CD8-positive, alpha-beta memory T cell (primary cell): ENCODE measurements at regions not wholly inside any gene's neighbourhood (a gene's known extent, or its start where the extent isn't known, plus 50 kb on each side); places are given as distances from the start of the nearest gene placed in this dataset.

ENCODE experiments used
- CTCF ChIA-PET: fragments of 350-600 bp; sonication (Branson Sonifier 250); formaldehyde crosslinking; loops from one replicate; lab custom pipeline; 2021; ENCODE audit warnings: antibody characterized with exemption; lab: Charles Lee
- POLR2A ChIA-PET: fragments of 350-600 bp; sonication (Branson Sonifier 250); formaldehyde crosslinking; loops from one replicate; lab custom pipeline; 2021; ENCODE audit warnings: antibody characterized with exemption; lab: Charles Lee
- DNase-seq, 5 donors: peaks; one replicate each; pipeline versions ENCODE4 v3.0.0 to v3.0.0-alpha.2; 2020 to 2022; ENCODE audit warnings: mixed read lengths in 1 of 5
- H3K27ac ChIP-seq: one replicate; pipeline ENCODE4 v1.7.0; 2013; ENCODE audit warnings: low read depth, mild to moderate bottlenecking, low read length, moderate library complexity
- H3K27me3 ChIP-seq: 2 replicates; pipeline ENCODE4 v1.7.0; 2013; ENCODE audit warnings: low read length, mild to moderate bottlenecking; ENCODE audit not compliant: insufficient read depth, poor library complexity, severe bottlenecking
- H3K36me3 ChIP-seq: 2 replicates; pipeline ENCODE4 v1.7.0; 2013; ENCODE audit warnings: mild to moderate bottlenecking, low read length, moderate library complexity; ENCODE audit not compliant: insufficient read depth
- H3K4me1 ChIP-seq: 2 replicates; pipeline ENCODE4 v1.7.0; 2013; ENCODE audit warnings: mild to moderate bottlenecking, low read length, moderate library complexity; ENCODE audit not compliant: insufficient read depth
- H3K4me3 ChIP-seq: 2 replicates; pipeline ENCODE4 v1.7.0; 2013; ENCODE audit warnings: mild to moderate bottlenecking, low read length
- H3K9me3 ChIP-seq: 2 replicates; pipeline ENCODE4 v1.7.0; 2013; ENCODE audit warnings: mild to moderate bottlenecking, low read length
- H3K27ac Mint-ChIP-seq, 8 donors: one replicate each; pipeline ENCODE4 v1.8.0; 2020 to 2021; ENCODE audit warnings: mixed read lengths in 8 of 8, mild to moderate bottlenecking in 6 of 8, inconsistent platforms in 3 of 8, moderate library complexity in 3 of 8
- H3K27me3 Mint-ChIP-seq, 2 donors: one replicate each; pipeline ENCODE4 v1.8.0; 2020 to 2021; ENCODE audit warnings: mixed read lengths in 2 of 2, mild to moderate bottlenecking in 1 of 2, moderate library complexity in 1 of 2
- H3K36me3 Mint-ChIP-seq, 3 donors: one replicate each; pipeline ENCODE4 v1.8.0; 2020 to 2021; ENCODE audit warnings: mixed read lengths in 3 of 3, inconsistent platforms in 1 of 3, mild to moderate bottlenecking in 1 of 3
- H3K4me1 Mint-ChIP-seq, 3 donors: one replicate each; pipeline ENCODE4 v1.8.0; 2020 to 2021; ENCODE audit warnings: mixed read lengths in 3 of 3, inconsistent platforms in 1 of 3, mild to moderate bottlenecking in 1 of 3
- H3K4me3 Mint-ChIP-seq, 7 donors: one replicate each; pipeline ENCODE4 v1.8.0; 2020 to 2021; ENCODE audit warnings: mixed read lengths in 7 of 7, mild to moderate bottlenecking in 6 of 7, moderate library complexity in 4 of 7, inconsistent platforms in 2 of 7
- H3K9me3 Mint-ChIP-seq, 5 donors: one replicate each; pipeline ENCODE4 v1.8.0; 2020 to 2022; ENCODE audit warnings: mixed read lengths in 5 of 5, mild to moderate bottlenecking in 3 of 5, moderate library complexity in 2 of 5, inconsistent platforms in 1 of 5

DNA sequence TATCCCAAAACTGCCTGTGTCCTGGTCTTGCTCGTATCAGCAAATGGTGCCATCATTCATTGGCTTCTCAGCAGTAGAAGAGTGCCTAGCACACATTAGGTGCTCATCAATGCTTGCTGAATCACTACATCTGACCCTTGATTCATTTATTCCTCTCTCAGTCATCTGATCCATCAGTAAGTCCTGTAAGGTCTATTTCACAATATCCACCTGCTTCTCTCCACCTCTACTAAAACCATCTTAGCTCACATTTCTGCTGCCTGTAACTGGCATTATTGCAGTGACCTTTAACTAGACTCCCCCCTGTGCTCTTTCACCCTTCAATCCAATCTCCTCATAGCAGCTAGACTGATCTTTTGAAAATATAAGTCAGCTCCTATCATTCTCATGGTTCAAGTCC is 387.6 kb upstream of the SPRED2 start:
- H3K9me3 Mint-ChIP-seq: peaks cover 0 to 3% (median 0%) of the 10 kb centered on the region in 5 donors
- no peak overlapping the region for H3K4me3 ChIP-seq
- H3K27ac ChIP-seq: peak overlapping the region; percentile 49
- no peaks in the 10 kb centered on the region for H3K27me3 ChIP-seq
- H3K36me3 Mint-ChIP-seq: no peaks in the 10 kb centered on the region
- POLR2A ChIA-PET: no interaction called here
- CTCF ChIA-PET: no interaction called here
- H3K9me3 ChIP-seq: no peaks in the 10 kb centered on the region
- H3K27ac Mint-ChIP-seq: no peak overlapping the region
- no peak for DNase-seq
- no peaks in the 10 kb centered on the region for H3K27me3 Mint-ChIP-seq
- H3K4me1 ChIP-seq: no peaks in the 10 kb centered on the region
- no peak overlapping the region for H3K4me3 Mint-ChIP-seq
- no peaks in the 10 kb centered on the region for H3K36me3 ChIP-seq
- H3K4me1 Mint-ChIP-seq: no peaks in the 10 kb centered on the region

DNA sequence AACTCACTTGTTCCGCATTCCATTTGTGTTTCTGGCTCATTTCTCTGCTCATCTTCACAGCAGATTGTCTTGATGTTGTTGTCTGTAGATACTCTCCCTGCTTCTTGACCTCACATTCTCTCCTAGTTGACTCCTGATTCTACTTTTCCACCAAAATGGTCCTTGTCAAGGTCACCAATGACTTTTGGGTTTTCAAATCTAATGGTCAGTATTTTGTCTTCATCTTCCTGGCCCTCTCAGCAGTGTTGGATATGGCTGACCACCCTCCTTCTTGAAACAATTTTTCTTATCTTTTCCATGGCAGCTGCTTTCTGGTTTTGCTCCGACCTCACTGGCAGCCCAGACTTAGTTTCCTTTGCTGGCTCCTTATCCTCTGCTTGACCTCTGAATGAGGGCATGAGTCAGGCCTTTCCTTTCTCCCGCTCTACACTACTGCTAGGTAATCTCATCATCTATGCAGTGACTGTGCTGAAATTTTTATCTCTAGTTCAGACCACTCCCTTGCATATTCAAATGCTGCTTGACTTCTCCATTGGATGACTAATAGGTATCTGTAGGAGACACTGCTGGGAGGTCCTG is 386.6 kb upstream of the SPRED2 start:
- no peaks in the 10 kb centered on the region for H3K4me1 Mint-ChIP-seq
- Histone ChIP-seq H3K27ac (peak overlapping the region; percentile 49), H3K27me3 (no peaks in the 10 kb centered on the region), H3K4me1 (no peaks in the 10 kb centered on the region), H3K4me3 (no peak overlapping the region), H3K9me3 (no peaks in the 10 kb centered on the region), H3K36me3 (no peaks in the 10 kb centered on the region)
- peaks cover 0 to 6% (median 0%) of the 10 kb centered on the region in 5 donors for H3K9me3 Mint-ChIP-seq
- ChIA-PET POLR2A (no interaction called here), CTCF (no interaction called here)
- no peak overlapping the region for H3K27ac Mint-ChIP-seq
- H3K27me3 Mint-ChIP-seq: no peaks in the 10 kb centered on the region
- H3K36me3 Mint-ChIP-seq: no peaks in the 10 kb centered on the region
- DNase-seq: no peak
- no peak overlapping the region for H3K4me3 Mint-ChIP-seq

DNA sequence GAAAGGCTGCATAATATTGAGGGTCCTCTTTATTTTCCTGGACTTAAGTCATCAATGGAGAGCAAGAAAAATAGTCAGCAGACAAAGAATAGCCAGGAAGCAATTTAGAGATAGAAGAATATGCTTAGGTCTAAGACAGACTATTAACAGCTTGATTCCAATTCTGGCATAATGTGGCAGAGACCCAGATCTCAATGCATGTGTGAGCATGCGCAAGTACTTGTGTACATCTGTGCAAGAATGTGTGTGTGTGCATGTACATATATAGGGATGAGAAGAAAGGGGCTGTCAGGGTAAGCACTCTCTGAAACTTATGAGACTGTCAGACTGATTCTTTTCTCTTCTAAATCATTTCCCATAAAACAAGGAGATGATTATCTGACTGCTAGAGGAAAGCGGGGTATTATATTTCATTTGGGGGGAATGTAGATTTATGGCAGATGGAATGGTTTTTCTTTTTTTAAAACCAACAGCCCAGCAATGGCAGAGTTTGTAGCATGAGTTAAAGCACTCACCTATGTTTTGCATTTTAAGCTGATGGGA is 381.3 kb upstream of the SPRED2 start:
- ChIA-PET POLR2A (no interaction called here), CTCF (no interaction called here)
- Mint-ChIP-seq H3K36me3 (no peaks in the 10 kb centered on the region), H3K27me3 (no peaks in the 10 kb centered on the region), H3K9me3 (peaks cover 0 to 6% (median 1%) of the 10 kb centered on the region in 5 donors), H3K4me3 (no peak overlapping the region), H3K27ac (no peak overlapping the region), H3K4me1 (no peaks in the 10 kb centered on the region)
- no peaks in the 10 kb centered on the region for H3K4me1 ChIP-seq
- H3K4me3 ChIP-seq: no peak overlapping the region
- no peak overlapping the region for H3K27ac ChIP-seq
- no peaks in the 10 kb centered on the region for H3K9me3 ChIP-seq
- DNase-seq: no peak
- H3K27me3 ChIP-seq: no peaks in the 10 kb centered on the region
- H3K36me3 ChIP-seq: no peaks in the 10 kb centered on the region

DNA sequence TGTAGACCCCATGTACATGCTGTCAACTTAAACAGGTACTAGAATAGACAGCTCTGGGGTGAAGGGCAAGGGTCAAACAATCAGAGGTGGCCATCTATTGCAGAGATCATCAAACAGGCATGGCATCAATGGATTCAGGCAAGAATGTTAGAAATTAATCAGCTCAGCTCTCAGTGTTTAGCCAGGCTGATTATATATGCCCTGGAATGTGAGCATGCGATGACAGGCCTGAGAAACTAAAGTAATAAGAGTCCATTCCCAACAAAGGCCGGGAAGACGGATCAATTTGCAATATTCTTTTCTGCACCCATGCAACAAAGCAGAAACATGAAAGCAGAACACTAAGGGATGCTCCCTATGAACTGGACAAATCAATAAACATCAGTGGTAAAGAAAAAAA is 380.5 kb upstream of the SPRED2 start:
- Histone ChIP-seq H3K9me3 (no peaks in the 10 kb centered on the region), H3K4me3 (no peak overlapping the region), H3K4me1 (no peaks in the 10 kb centered on the region), H3K27me3 (no peaks in the 10 kb centered on the region), H3K27ac (no peak overlapping the region), H3K36me3 (no peaks in the 10 kb centered on the region)
- Mint-ChIP-seq H3K27me3 (no peaks in the 10 kb centered on the region), H3K36me3 (no peaks in the 10 kb centered on the region), H3K27ac (peak overlapping the region in 1 of 8 donors; percentile 25), H3K9me3 (peaks cover 0 to 15% (median 1%) of the 10 kb centered on the region in 5 donors), H3K4me1 (no peaks in the 10 kb centered on the region), H3K4me3 (no peak overlapping the region)
- ChIA-PET CTCF (no interaction called here), POLR2A (no interaction called here)
- DNase-seq: no peak

DNA sequence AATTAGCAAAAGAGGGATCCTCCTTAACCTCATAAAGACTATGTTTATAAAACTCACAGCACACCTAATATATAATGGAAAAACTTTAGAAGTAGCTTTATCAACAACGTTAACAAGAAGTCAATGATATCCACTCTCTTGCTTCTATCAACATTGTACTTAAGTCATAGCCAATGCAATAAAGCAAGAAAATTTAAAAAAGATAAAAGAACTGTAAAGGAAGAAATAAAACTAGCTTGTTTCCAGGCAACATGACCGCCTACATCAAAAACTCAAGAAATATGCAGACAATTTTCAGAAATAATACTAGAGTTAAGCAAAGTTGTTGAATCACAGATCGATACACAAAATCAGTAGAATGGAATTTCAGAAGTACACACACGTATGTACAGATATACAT is 375.5 kb upstream of the SPRED2 start:
- POLR2A ChIA-PET: no interaction called here
- CTCF ChIA-PET: no interaction called here
- Mint-ChIP-seq H3K4me3 (no peak overlapping the region), H3K27me3 (peaks cover 0 to 2% of the 10 kb centered on the region in 2 donors), H3K27ac (no peak overlapping the region), H3K4me1 (no peaks in the 10 kb centered on the region), H3K9me3 (peaks cover 1 to 32% (median 6%) of the 10 kb centered on the region in 5 donors), H3K36me3 (no peaks in the 10 kb centered on the region)
- DNase-seq: no peak
- H3K27ac ChIP-seq: no peak overlapping the region
- no peak overlapping the region for H3K4me3 ChIP-seq
- H3K9me3 ChIP-seq: no peaks in the 10 kb centered on the region
- no peaks in the 10 kb centered on the region for H3K4me1 ChIP-seq
- H3K27me3 ChIP-seq: no peaks in the 10 kb centered on the region
- H3K36me3 ChIP-seq: no peaks in the 10 kb centered on the region

DNA sequence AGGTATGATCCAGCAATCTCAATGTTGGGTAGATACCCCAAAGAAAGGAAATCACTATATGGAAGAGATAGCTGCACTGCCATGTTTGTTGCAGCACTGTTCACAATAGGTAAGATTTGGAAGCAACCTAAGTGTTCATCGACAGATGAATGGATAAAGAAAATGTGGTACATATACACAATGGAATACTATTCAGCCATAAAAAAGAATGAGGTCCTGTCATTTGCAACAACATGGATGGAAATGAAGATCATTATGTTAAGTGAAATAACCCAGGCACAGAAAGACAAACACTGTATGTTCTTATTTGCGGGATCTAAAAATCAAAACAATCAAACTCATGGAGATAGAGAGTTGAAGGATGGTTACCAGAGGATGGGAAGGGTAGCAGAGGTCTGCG is 372.4 kb upstream of the SPRED2 start:
- no peak for DNase-seq
- CTCF ChIA-PET: no interaction called here
- Histone ChIP-seq H3K9me3 (no peaks in the 10 kb centered on the region), H3K27me3 (no peaks in the 10 kb centered on the region), H3K27ac (no peak overlapping the region), H3K4me1 (no peaks in the 10 kb centered on the region), H3K4me3 (no peak overlapping the region), H3K36me3 (no peaks in the 10 kb centered on the region)
- H3K4me1 Mint-ChIP-seq: no peaks in the 10 kb centered on the region
- H3K9me3 Mint-ChIP-seq: peaks cover 1 to 28% (median 6%) of the 10 kb centered on the region in 5 donors
- no peaks in the 10 kb centered on the region for H3K36me3 Mint-ChIP-seq
- no peak overlapping the region for H3K4me3 Mint-ChIP-seq
- H3K27ac Mint-ChIP-seq: peak overlapping the region in 1 of 8 donors; percentile 10
- peaks cover 3 to 6% of the 10 kb centered on the region in 2 donors for H3K27me3 Mint-ChIP-seq
- POLR2A ChIA-PET: no interaction called here

DNA sequence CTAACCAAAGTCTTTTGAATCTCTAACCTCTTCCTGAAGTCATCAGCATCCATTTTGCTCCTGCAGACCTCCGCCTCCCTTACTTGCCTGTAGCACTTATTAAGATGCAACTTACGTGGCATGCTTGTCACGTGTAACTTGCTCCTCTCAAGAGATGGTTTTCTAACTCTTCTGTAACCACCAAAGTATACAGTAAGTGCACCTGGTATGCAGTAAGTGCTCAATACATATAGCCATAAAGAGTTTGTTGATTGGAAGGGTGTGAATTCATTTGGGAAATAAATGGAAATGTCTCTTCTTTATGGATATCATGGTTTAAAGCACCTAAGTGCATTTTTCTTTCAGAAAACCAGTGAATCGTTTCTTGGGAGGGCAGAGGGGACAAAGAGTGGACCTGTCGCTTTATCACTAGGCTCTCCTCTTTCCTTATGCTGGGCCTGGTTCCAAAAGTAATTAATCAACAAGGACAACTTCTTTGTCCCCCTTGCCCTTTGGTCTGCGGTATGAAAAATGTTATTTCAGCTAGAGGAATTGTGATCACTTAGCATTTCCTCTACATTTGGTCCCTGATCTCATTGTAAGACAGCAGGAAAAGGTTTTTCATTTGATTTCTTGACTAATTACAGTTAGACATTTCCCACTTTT is 370.0 kb upstream of the SPRED2 start:
- Histone ChIP-seq H3K4me1 (no peaks in the 10 kb centered on the region), H3K36me3 (no peaks in the 10 kb centered on the region), H3K4me3 (no peak overlapping the region), H3K27me3 (no peaks in the 10 kb centered on the region), H3K27ac (no peak overlapping the region), H3K9me3 (no peaks in the 10 kb centered on the region)
- Mint-ChIP-seq H3K36me3 (no peaks in the 10 kb centered on the region), H3K27me3 (peaks cover 3 to 6% of the 10 kb centered on the region in 2 donors), H3K9me3 (peaks cover 0 to 12% (median 2%) of the 10 kb centered on the region in 5 donors), H3K27ac (no peak overlapping the region), H3K4me3 (no peak overlapping the region), H3K4me1 (no peaks in the 10 kb centered on the region)
- CTCF ChIA-PET: no interaction called here
- DNase-seq: no peak
- POLR2A ChIA-PET: no interaction called here

DNA sequence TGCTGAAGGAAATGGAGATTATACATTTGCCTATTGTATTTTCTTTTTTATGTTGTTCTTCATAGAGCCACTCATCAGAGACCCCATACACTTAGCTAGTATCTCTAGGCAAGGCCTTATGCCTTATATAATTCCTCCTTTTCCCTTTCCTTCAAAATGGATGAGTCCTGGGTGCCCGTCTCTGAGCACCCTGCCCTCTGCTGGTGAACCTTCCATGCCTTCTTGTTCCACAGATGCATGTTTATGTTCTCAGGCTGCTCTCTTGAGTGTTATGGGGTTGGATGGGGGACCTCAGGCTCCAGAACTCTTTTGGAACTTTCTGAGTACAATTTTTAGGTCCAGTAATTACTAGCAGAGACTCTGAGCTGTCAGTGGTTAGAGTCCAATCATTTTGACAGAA is 368.6 kb upstream of the SPRED2 start:
- Histone ChIP-seq H3K9me3 (no peaks in the 10 kb centered on the region), H3K4me1 (no peaks in the 10 kb centered on the region), H3K27me3 (no peaks in the 10 kb centered on the region), H3K27ac (no peak overlapping the region), H3K4me3 (no peak overlapping the region), H3K36me3 (no peaks in the 10 kb centered on the region)
- Mint-ChIP-seq H3K4me3 (no peak overlapping the region), H3K9me3 (peaks cover 0 to 7% (median 1%) of the 10 kb centered on the region in 5 donors), H3K4me1 (no peaks in the 10 kb centered on the region), H3K27me3 (peaks cover 3 to 6% of the 10 kb centered on the region in 2 donors), H3K27ac (no peak overlapping the region), H3K36me3 (no peaks in the 10 kb centered on the region)
- ChIA-PET CTCF (no interaction called here), POLR2A (no interaction called here)
- no peak for DNase-seq
